Right lobe of liver (tissue), 6 donors: ENCODE measurements at regions not wholly inside any gene's neighbourhood (a gene's known extent, or its start where the extent isn't known, plus 50 kb on each side); places are given as distances from the start of the nearest gene placed in this dataset.

Experiments
- ATAC-seq, 4 donors: fragments of 200-7000 bp; cut with Tn5 transposase; one replicate each; pipeline ENCODE4 v1.9.1; 2020; ENCODE audit warnings: mild to moderate bottlenecking in 4 of 4, moderate library complexity in 4 of 4
- DNase-seq, 3 donors: peaks; one replicate each; pipeline ENCODE4 v3.0.0-alpha.2; 2020
- H3K27ac ChIP-seq, 3 donors: fragments of 200-600 bp; one replicate each; pipeline ENCODE4 v1.8.0; 2022
- H3K27me3 ChIP-seq, 2 donors: fragments of 200-600 bp; one replicate each; pipeline ENCODE4 v1.8.0; 2022
- H3K36me3 ChIP-seq, 4 donors: fragments of 200-600 bp; sonication (generic) in 1 of 4; one replicate each; pipeline versions ENCODE4 v1.5.1 to v1.8.0; 2017 to 2022; ENCODE audit warnings: control low read depth in 1 of 4
- H3K4me1 ChIP-seq, 4 donors: fragments of 200-600 bp; sonication (generic) in 1 of 4; one replicate each; pipeline versions ENCODE4 v1.5.1 to v1.8.0; 2017 to 2022; ENCODE audit warnings: control low read depth in 1 of 4
- H3K4me3 ChIP-seq, 3 donors: fragments of 200-600 bp; one replicate each; pipeline ENCODE4 v1.8.0; 2022
- H3K9me3 ChIP-seq, 4 donors: fragments of 200-600 bp; sonication (generic) in 1 of 4; one replicate each; pipeline versions ENCODE4 v1.5.1 to v1.8.0; 2017 to 2022; ENCODE audit warnings: control low read depth in 1 of 4
- POLR2A ChIP-seq: fragments of 450-650 bp; IDR thresholded peaks from one replicate; pipeline ENCODE4 v1.6.1; 2017; ENCODE audit warnings: antibody characterized with exemption, mild to moderate bottlenecking
- WGBS: methylation state at CpG from one replicate; pipeline ENCODE4 v1.1.6; 2018; ENCODE audit warnings: low coverage, low lambda C conversion rate; ENCODE audit not compliant: insufficient coverage; ENCODE audit errors: missing lambda C conversion rate; 5-methylcytosine and 5-hydroxymethylcytosine counted together
- intact Hi-C, 2 donors: fragments of 100-400 bp; cut with DNase I; formaldehyde crosslinking; loops; one replicate each; pipeline versions ENCODE4 v1.11.2 to v1.14.1; 2022
- TF ChIP-seq, protein P1 (sequence below), 4 donors: fragments of 200-600 bp in 3 of 4; fragments of 450-650 bp in 1 of 4; IDR thresholded peaks; one replicate each; pipeline versions ENCODE4 v1.5.1 to v1.8.0; 2016 to 2022; ENCODE audit warnings: antibody characterized with exemption in 4 of 4, mild to moderate bottlenecking in 2 of 4
- donor health status: DM: no; HTN: yes; CAD: no.
- donor health status: DM: no; HTN: no; CAD: no.
- donor health status: DM: no; HTN: no; CAD: no.
- donor health status: DM: no; HTN: yes; CAD: no.
- donor health status: DM: no; HTN: yes; CAD: no.

DNA sequence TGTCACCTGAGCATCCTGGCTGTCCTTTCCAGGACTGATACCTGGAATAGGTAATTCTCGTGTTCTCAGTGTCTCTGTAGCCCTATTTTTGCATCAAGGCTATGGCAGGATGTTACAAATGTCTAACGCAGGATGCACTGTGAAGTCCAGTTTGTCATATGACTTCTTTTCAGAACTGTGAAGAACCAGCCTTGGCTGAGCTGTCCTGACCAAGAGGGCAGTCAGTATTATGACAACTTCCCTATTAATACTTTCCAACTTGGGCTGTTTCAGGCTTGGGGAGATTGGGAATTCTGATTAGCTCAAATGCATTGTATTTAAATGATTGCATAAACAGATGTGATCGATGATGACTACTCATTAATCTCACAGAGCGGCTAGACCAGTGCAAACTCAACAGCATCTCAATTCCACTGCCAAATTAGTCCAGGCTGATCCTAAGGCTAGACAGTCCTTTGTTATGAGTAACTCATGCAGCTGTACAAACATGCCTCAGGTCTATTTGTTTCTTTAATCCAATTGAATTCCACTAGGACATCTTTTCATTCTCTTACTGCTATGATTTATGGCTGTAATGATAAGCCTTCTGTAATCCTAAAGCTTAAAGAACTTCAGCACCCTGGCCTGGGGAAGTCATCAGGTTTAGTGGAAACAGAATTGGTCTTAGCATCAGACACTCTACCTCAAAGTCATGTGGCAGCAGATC, 331.6 kb downstream of the KCNS3 start:
- ATAC-seq: no peak
- no peaks in the 10 kb centered on the region for H3K9me3 ChIP-seq
- WGBS: 56% methylated on average over 3 of the region's 4 CpGs
- intact Hi-C loops: no loop called here
- TF ChIP-seq, protein P1, sequence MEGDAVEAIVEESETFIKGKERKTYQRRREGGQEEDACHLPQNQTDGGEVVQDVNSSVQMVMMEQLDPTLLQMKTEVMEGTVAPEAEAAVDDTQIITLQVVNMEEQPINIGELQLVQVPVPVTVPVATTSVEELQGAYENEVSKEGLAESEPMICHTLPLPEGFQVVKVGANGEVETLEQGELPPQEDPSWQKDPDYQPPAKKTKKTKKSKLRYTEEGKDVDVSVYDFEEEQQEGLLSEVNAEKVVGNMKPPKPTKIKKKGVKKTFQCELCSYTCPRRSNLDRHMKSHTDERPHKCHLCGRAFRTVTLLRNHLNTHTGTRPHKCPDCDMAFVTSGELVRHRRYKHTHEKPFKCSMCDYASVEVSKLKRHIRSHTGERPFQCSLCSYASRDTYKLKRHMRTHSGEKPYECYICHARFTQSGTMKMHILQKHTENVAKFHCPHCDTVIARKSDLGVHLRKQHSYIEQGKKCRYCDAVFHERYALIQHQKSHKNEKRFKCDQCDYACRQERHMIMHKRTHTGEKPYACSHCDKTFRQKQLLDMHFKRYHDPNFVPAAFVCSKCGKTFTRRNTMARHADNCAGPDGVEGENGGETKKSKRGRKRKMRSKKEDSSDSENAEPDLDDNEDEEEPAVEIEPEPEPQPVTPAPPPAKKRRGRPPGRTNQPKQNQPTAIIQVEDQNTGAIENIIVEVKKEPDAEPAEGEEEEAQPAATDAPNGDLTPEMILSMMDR (IDR thresholded peaks at IDR 0.05): no peak
- no peak for TF ChIP-seq POLR2A
- no peaks in the 10 kb centered on the region for H3K4me1 ChIP-seq
- no peak overlapping the region for H3K27ac ChIP-seq
- no peaks in the 10 kb centered on the region for H3K27me3 ChIP-seq
- no peak for DNase-seq
- no peak overlapping the region for H3K4me3 ChIP-seq
- no peaks in the 10 kb centered on the region for H3K36me3 ChIP-seq

DNA sequence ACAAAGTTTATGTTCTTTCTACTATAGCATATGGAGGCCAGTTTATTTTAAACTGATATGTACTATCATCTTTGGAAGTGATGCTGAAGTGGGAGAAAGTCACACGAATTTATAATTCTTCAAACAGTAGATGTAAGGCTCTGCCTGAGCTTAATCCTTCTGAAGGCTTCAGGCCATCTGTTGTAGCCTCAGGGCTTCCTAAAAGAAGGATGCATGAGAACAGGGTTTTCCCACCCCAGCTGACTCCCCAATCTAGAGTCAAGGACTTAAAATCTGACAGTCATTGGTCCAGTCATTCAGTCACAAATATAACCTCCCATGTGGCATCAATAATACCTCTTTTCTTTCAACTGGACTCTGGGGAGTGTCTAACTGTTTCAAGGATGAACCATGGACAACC, 330.5 kb downstream of the KCNS3 start:
- H3K4me1 ChIP-seq: no peaks in the 10 kb centered on the region
- H3K27me3 ChIP-seq: no peaks in the 10 kb centered on the region
- ATAC-seq (no peak), DNase-seq (no peak)
- no peak overlapping the region for H3K4me3 ChIP-seq
- H3K9me3 ChIP-seq: no peaks in the 10 kb centered on the region
- no peak overlapping the region for H3K27ac ChIP-seq
- 14% methylated on average over 1 of the region's 1 CpG for WGBS
- H3K36me3 ChIP-seq: no peaks in the 10 kb centered on the region
- TF ChIP-seq, protein P1 (IDR thresholded peaks at IDR 0.05): no peak
- no peak for TF ChIP-seq POLR2A
- intact Hi-C loops: no loop called here

DNA sequence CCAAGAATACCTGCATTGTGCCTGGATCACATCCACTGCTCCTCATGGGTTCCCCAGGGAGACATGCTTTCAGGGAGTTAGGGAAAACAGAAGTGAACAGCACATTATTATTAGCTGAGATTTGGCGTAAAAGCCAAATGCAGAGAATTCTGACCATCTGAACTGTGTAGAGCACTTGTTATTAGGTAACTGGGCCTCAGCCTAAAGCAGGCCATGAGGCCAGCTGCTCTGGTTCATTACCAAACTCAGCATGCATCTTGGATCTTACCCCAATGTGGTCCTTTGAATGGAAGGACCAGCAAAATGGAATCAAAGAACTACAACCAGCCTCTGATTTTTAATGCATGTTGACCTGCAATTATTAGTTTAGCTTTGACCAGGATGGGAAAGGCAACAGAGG, 322.3 kb downstream of the KCNS3 start:
- Histone ChIP-seq H3K27me3 (no peaks in the 10 kb centered on the region), H3K36me3 (no peaks in the 10 kb centered on the region), H3K4me3 (no peak overlapping the region), H3K9me3 (no peaks in the 10 kb centered on the region), H3K4me1 (no peaks in the 10 kb centered on the region), H3K27ac (no peak overlapping the region)
- intact Hi-C loops: no loop called here
- 90% methylated on average over 1 of the region's 1 CpG for WGBS
- TF ChIP-seq, protein P1 (IDR thresholded peaks at IDR 0.05): no peak
- TF ChIP-seq POLR2A: no peak
- ATAC-seq: no peak
- DNase-seq: no peak

DNA sequence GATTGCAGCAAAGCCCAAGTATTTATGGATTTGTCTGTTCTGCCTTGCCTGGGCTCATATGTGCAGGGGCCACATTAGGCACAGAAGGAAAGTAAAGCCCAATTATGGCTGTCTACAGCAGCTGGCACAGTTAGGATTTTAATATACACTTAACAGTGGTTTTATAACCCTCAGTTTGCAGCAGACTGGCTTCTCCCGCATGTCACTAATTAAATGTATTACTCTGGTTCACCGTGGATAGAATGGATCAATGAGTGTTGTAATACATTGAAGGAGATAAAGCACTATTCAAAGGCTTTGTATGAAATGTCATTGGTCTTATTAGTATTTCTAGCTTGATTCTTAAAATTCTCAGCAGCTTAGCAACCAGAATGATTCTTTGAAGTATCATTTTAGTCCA, 320.2 kb downstream of the KCNS3 start:
- ATAC-seq (no peak), DNase-seq (no peak)
- Histone ChIP-seq H3K27me3 (no peaks in the 10 kb centered on the region), H3K9me3 (no peaks in the 10 kb centered on the region), H3K27ac (no peak overlapping the region), H3K4me3 (no peak overlapping the region), H3K36me3 (no peaks in the 10 kb centered on the region), H3K4me1 (no peaks in the 10 kb centered on the region)
- WGBS: 49% methylated on average over 2 of the region's 2 CpGs
- intact Hi-C loops: no loop called here
- TF ChIP-seq, protein P1 (IDR thresholded peaks at IDR 0.05): no peak
- TF ChIP-seq POLR2A: no peak
